Ishikawa (cell line): ENCODE measurements at regions not wholly inside any gene's neighbourhood (a gene's known extent, or its start where the extent isn't known, plus 50 kb on each side); places are given as distances from the start of the nearest gene placed in this dataset.

Experiments used
- CEBPB ChIP-seq: IDR thresholded peaks from 2 replicates; pipeline ENCODE4 v1.6.1; 2012
- CREB1 ChIP-seq: IDR thresholded peaks from 2 replicates; pipeline ENCODE4 v1.6.1; 2012; ENCODE audit warnings: low read depth
- EGR1 ChIP-seq: IDR thresholded peaks from 2 replicates; pipeline ENCODE4 v1.6.1; 2012
- EP300 ChIP-seq: IDR thresholded peaks from 2 replicates; pipeline ENCODE4 v1.6.1; 2012; ENCODE audit warnings: borderline replicate concordance
- FOXM1 ChIP-seq: IDR thresholded peaks from 2 replicates; pipeline ENCODE4 v1.6.1; 2012; ENCODE audit warnings: low read depth, borderline replicate concordance
- MAX ChIP-seq: IDR thresholded peaks from 2 replicates; pipeline ENCODE4 v1.6.1; 2012
- NFIC ChIP-seq: IDR thresholded peaks from 2 replicates; pipeline ENCODE4 v1.6.1; 2012
- RAD21 ChIP-seq: IDR thresholded peaks from 2 replicates; pipeline ENCODE4 v1.6.1; 2012; ENCODE audit warnings: low read depth
- REST ChIP-seq: IDR thresholded peaks from 2 replicates; pipeline ENCODE4 v1.6.1; 2012; ENCODE audit warnings: low read depth, mild to moderate bottlenecking
- TAF1 ChIP-seq: IDR thresholded peaks from 2 replicates; pipeline ENCODE4 v1.6.1; 2012; ENCODE audit warnings: low read depth, mild to moderate bottlenecking
- TCF12 ChIP-seq: IDR thresholded peaks from 2 replicates; pipeline ENCODE4 v1.6.1; 2012; ENCODE audit warnings: low read depth
- TEAD4 ChIP-seq: IDR thresholded peaks from 2 replicates; pipeline ENCODE4 v1.6.1; 2012
- USF1 ChIP-seq: IDR thresholded peaks from 2 replicates; pipeline ENCODE4 v1.6.1; 2012
- YY1 ChIP-seq: IDR thresholded peaks from 2 replicates; pipeline ENCODE4 v1.6.1; 2012; ENCODE audit warnings: low read depth
- ZBTB7A ChIP-seq: IDR thresholded peaks from 2 replicates; pipeline ENCODE4 v1.6.1; 2012; ENCODE audit warnings: low read depth

GRCh38 chr20:4383961-4384360 lies 134.9 kb upstream of the ADRA1D start:
- TF ChIP-seq EGR1 (no peak), CEBPB (no peak), TCF12 (no peak), USF1 (no peak), NFIC (no peak), REST (no peak), EP300 (no peak), ZBTB7A (no peak), FOXM1 (no peak), TAF1 (no peak), CREB1 (no peak), TEAD4 (no peak), MAX (no peak), RAD21 (no peak), YY1 (no peak)

GRCh38 chr20:4375881-4376280 lies 126.8 kb upstream of the ADRA1D start:
- TF ChIP-seq RAD21 (no peak), YY1 (no peak), TCF12 (no peak), CEBPB (no peak), NFIC (no peak)

- TF ChIP-seq NFIC (no peak), TEAD4 (no peak), CREB1 (no peak), REST (no peak), TAF1 (no peak)
Observed at GRCh38 chr20:4373454-4373853, 124.4 kb upstream of the ADRA1D start.

- no peak for TF ChIP-seq YY1
- no peak for TF ChIP-seq TAF1
- TF ChIP-seq MAX: no peak
- TF ChIP-seq REST: no peak
- TF ChIP-seq CREB1: no peak
- TF ChIP-seq CEBPB: no peak
- TF ChIP-seq RAD21: no peak
- no peak for TF ChIP-seq TEAD4
- no peak for TF ChIP-seq EGR1
Observed at GRCh38 chr20:4371623-4372251, 122.7 kb upstream of the ADRA1D start.

- no peak for TF ChIP-seq EGR1
- TF ChIP-seq REST: no peak
- TF ChIP-seq RAD21: no peak
- TF ChIP-seq ZBTB7A: no peak
- TF ChIP-seq NFIC: no peak
- TF ChIP-seq TAF1: no peak
- TF ChIP-seq YY1: no peak
- TF ChIP-seq TCF12: no peak
- no peak for TF ChIP-seq CEBPB
- no peak for TF ChIP-seq MAX
- TF ChIP-seq TEAD4: no peak
- TF ChIP-seq USF1: no peak
Observed at GRCh38 chr20:4370851-4371250, 121.8 kb upstream of the ADRA1D start.
